Central memory CD4-positive, alpha-beta T cell (primary cell): ENCODE measurements at regions not wholly inside any gene's neighbourhood (a gene's known extent, or its start where the extent isn't known, plus 50 kb on each side); places are given as distances from the start of the nearest gene placed in this dataset.
"Not testable (repeated sequence)": the region's sequence is repeated elsewhere in the genome, so short reads cannot be mapped to it uniquely, and the experiment has no call there.

Source experiments
- DNase-seq: peaks from one replicate; pipeline ENCODE4 v3.0.0; 2022

DNA sequence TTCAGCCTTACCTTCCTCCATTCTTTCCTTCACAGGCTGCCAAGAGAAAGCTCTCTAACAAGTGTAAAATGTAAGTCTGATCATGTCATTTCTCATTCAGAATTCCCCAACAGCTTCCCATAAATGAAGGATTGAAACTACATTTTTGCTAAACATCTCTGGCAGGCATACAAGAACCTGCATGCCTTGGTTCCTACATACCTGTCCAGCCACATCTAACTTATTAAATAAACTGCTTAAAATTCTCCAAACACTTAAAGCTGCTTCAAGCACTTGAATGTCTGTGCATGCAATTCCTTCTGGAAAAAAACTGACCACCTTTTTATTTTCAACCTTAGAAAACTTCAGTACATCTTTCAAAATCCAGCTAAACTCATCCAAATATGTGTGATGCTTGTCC lies 84.4 kb upstream of the DCN start:
- DNase-seq = no peak

- DNase-seq = no peak
Measured at GRCh38 chr12:91264178-91264577, 81.6 kb upstream of the DCN start.

DNA sequence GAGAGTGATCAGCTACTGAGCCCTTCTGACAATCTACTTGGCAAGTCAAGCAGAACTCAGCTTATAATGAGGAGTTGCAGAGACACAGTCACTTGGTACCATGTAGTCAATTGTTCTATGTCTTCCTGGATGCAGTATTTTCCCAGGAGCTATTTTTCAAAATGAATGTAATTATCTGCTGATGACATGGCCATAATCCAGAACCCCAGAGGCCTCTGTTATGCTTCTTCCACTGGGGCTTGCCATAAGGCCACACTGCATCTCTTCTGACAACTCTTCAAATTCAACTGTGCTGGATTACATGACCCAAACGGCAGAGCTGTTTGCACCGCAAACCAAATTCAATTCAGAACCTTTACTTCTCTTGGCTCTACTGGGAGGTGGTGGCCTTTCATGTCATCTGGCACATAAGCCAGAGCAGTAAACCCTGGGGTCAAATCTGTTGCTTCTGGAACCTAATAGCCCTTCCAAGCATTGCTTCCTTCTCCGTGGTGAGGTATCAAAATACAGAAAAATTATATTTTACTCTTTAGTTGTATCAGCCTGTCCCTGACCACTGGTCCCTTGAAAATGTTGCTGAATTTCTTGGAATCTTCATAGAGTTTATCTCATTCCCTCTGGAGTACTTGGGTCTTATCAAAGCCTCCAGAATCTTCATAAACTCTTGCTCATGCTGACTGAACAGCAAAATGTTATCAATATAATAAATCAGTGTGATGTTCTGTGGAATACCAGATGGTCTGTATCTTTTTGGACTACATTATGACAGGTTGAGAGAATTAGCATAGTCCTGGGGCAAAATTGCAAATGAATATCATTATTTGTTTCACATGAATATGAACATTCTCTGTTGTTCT lies 79.4 kb upstream of the DCN start:
- DNase-seq = no peak

DNA sequence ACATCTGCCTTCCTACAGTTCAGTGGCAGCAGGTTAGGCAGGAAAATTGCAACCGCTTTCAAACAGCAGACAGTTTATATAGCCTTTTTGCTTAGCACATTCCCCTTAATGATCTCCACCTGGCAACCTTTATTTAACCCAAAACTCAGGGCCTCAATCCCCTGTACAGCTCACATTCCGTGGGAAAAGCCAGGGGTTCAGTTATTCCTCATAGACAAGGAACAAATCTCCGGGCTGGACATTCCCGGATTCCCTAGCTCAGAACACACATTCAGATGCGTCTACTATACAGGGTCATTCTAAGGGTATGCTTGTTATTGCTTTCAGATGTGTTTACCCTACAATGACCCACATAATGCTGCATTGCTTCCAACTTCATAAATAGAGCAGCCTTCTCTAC lies 73.8 kb upstream of the DCN start:
- no peak for DNase-seq

GRCh38 chr12:91252341-91252740 lies 69.7 kb upstream of the DCN start:
- DNase-seq = no peak

- no peak for DNase-seq
Measured at GRCh38 chr12:91250273-91250665, 67.7 kb upstream of the DCN start.

DNA sequence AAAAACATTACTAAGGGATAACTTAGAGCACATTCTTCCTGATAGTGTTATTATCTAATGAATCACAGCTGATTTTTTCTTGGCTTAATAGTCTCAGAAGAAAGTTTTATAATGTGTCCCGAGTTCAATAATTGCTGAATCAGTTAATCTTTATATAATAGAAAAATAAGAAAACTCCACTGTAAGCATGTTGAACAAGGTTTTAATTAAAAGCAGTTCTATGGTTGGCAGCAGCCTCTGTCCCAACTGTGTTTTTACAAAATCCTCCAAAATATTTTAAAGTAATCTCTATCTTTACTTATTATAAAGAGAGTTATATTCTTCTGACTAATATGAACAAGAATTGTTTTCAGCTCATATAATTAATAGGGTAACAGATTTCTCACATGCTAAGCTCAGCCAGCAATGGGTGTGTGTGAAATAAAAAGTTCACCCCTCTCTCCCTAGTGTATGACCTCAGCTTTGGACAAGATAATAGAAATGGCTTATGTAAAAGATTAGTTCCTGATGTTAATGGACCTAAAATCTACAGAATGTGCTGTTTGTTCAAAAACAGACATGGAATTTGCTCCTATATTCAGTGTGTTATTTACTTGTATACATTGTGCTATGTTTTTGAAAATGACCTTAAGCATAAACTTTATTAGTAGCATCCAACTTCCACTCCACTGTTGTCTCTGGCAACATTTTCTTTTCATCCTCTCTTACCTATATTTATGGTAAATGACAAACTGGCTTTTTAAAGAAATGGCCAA lies 67.1 kb upstream of the DCN start:
- no peak for DNase-seq

DNA sequence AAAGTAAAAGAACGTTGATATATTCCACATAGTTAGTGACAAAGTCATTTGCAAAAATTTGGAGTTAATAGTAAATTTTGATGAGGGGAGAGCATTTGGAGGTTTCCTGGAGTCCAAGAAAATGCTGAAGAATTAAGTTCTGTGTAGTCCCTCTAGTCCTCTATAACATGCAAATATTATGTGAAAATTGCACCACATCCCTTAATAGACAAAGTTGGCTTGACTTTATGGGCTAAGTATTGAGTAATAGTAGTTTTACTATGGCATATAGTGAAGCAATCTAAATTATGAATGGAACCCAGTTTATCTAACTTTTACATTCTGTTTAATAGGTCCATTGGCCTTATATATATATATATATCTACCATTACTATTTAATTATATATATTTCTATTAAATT lies 66.4 kb upstream of the DCN start:
- DNase-seq = no peak

- not testable (repeated sequence) for DNase-seq
Measured at GRCh38 chr12:91243177-91243576, 60.6 kb upstream of the DCN start.

DNA sequence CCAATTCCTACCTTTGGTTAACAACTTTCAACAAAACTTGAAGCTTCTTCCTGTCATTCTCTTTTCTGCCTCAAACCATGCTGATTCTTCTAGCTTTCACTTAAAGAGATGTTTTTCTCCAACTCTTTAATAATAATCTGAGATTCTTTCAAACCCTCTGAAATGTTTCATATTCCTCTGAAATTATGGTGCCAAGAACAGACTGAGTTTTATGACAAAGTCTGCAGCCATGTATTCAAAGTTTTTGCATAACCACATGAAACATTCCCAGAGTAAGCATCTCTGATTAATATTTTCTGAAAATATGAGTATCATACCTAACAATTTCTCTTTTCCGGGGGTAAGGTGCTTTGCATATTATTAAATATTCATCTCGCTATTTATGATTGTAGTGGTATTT lies 59.1 kb upstream of the DCN start:
- DNase-seq = no peak

DNA sequence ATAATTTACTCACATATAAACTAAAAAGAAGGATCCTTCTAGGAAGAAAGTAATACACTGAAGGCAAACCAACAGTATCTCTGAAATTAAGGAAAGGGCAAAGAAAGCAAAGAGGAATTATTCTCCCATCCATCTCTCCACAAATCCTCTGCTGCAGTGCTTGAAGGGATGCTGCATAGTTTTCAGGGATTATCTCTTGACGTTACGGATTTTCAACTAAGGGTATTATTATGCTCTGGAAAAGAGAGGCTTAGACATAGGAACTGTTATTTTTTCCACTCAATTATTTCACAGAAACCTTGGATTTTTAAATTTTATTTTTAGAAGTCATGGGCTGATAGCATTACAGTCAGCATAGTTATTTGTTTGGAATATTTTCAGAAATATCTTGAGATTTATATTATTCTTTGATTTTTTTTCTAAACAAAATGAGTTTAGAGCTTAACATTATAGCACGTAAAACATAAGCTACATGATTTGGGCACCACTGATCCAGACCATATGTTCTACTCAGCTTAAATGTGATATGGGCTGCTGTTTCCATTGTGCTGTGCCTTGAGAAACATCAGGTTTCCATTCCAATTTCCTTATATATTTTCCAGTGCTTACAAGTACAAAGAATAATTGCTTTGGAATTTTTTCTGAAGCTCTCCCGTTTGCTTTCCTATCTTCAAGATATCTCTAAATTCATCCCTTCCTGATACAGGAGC lies 57.9 kb upstream of the DCN start:
- DNase-seq = no peak

DNA sequence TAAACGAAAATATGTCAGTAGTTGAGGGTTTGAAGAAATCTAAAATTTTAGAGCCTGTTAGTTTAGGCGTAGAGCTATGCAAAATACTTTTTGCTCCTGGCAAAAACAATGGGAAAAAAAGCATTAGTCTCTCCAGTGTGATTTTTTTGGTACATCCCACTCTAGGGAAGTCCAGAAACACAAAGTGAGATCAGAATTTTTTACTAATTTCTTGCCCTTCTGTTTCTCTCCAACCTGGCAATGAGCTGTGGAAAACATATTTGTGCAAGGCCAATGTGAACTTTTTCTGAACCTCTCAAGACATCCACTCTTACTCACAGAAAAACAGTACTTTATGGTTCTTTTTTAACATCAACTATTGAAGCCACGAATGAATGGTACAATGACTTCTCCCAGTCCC lies 56.9 kb upstream of the DCN start:
- no peak for DNase-seq
